Heart right ventricle (tissue), 16 donors: ENCODE measurements at regions not wholly inside any gene's neighbourhood (a gene's known extent, or its start where the extent isn't known, plus 50 kb on each side); places are given as distances from the start of the nearest gene placed in this dataset.

Source experiments
- ATAC-seq, 8 donors: fragments of 200-7000 bp; cut with Tn5 transposase; one replicate each; pipeline ENCODE4 v1.9.1; 2020; ENCODE audit warnings: mild to moderate bottlenecking in 8 of 8, moderate library complexity in 8 of 8, moderate number of reproducible peaks in 1 of 8
- DNase-seq, 2 donors: peaks; one replicate each; pipeline ENCODE4 v3.0.0-alpha.2; 2020
- H3K27ac ChIP-seq, 10 donors: fragments of 200-600 bp; sonication (generic) in 2 of 10; one replicate each; pipeline versions ENCODE4 v1.5.0 to v1.8.0; 2020 to 2022; ENCODE audit warnings: mild to moderate bottlenecking in 3 of 10
- H3K27me3 ChIP-seq, 7 donors: fragments of 200-600 bp; one replicate each; pipeline ENCODE4 v1.8.0; 2021 to 2022; ENCODE audit warnings: mild to moderate bottlenecking in 2 of 7
- H3K36me3 ChIP-seq, 9 donors: fragments of 200-600 bp; sonication (generic) in 1 of 9; one replicate each; pipeline versions ENCODE4 v1.5.0 to v1.8.0; 2020 to 2022; ENCODE audit warnings: mild to moderate bottlenecking in 2 of 9
- H3K4me1 ChIP-seq, 9 donors: fragments of 200-600 bp; sonication (generic) in 1 of 9; one replicate each; pipeline versions ENCODE4 v1.5.0 to v1.8.0; 2020 to 2022; ENCODE audit warnings: mild to moderate bottlenecking in 4 of 9
- H3K4me3 ChIP-seq, 10 donors: fragments of 200-600 bp; sonication (generic) in 2 of 10; one replicate each; pipeline versions ENCODE4 v1.5.0 to v1.8.0; 2020 to 2022; ENCODE audit warnings: mild to moderate bottlenecking in 7 of 10, moderate library complexity in 2 of 10
- H3K9me3 ChIP-seq, 11 donors: fragments of 200-600 bp in 10 of 11; sonication (generic) in 2 of 11; one replicate each; pipeline versions ENCODE4 v1.5.0 to v1.8.0; 2013 to 2022; ENCODE audit warnings: mild to moderate bottlenecking in 2 of 11, control low read depth in 1 of 11, moderate library complexity in 1 of 11
- WGBS, 2 donors: extraction: QIAGEN DNeasy Blood & Tissue Kit; methylation state at CpG; one replicate each; pipeline ENCODE4 v1.1.7; 2013; ENCODE audit warnings: inconsistent platforms in 1 of 2; 5-methylcytosine and 5-hydroxymethylcytosine counted together
- intact Hi-C, 10 donors: fragments of 100-400 bp; cut with DNase I; formaldehyde crosslinking; loops; one replicate each; pipeline versions ENCODE4 v1.11.1 to v1.14.2; 2022
- TF ChIP-seq, protein P1 (sequence below), 9 donors: fragments of 200-600 bp; sonication (generic) in 2 of 9; IDR thresholded peaks; one replicate each; pipeline versions ENCODE4 v1.5.0 to v1.8.0; 2021 to 2022; ENCODE audit warnings: antibody characterized with exemption in 9 of 9, mild to moderate bottlenecking in 5 of 9, moderate library complexity in 1 of 9
- donor health status: Arrhythmogenic right ventricular cardiomyopathy.
- donor health status: ischemic (EF 13 %, LVEDD 7.1; RV severe dilation, severe dysfunction).
- donor health status: healthy with polysubstance abuse.
- donor health status: DM: no; HTN: yes; CAD: no.
- donor health status: DM: no; HTN: no; CAD: no.
- donor health status: ischemic (EF 25% LVEDD 6.9; RV normal size, moderate dysfunction).
- donor health status: ischemic (EF 25% LVEDD 5.7; RV mildly dilated, moderate dysfunction).
- donor health status: healthy.
- donor health status: DM: yes; HTN: yes; CAD: no.
- donor health status: Ischemic cardiomyopathy.
- donor health status: ischemic (EF 35%, LVEDD 5.7; RV mildly dilated, moderate dysfunction).
- donor health status: nonischemic (EF 11% LVEDD 7.7; RV severe dilation, severe dysfunction).
- donor health status: DM: yes; HTN: yes; CAD: no.
- donor health status: PGD.
- donor health status: ischemic (EF 29% LVEDD 5.4; RV normal size, mild dysfunction).
- donor health status: nonischemic (EF 23%, LVEDD 6.1; RV moderate dilation, normal function).

- intact Hi-C loops: no loop called here
- ATAC-seq (no peak), DNase-seq (no peak)
- no peaks in the 10 kb centered on the region for H3K27me3 ChIP-seq
- no peaks in the 10 kb centered on the region for H3K4me1 ChIP-seq
- H3K36me3 ChIP-seq: no peaks in the 10 kb centered on the region
- no peak overlapping the region for H3K27ac ChIP-seq
- TF ChIP-seq, protein P1, sequence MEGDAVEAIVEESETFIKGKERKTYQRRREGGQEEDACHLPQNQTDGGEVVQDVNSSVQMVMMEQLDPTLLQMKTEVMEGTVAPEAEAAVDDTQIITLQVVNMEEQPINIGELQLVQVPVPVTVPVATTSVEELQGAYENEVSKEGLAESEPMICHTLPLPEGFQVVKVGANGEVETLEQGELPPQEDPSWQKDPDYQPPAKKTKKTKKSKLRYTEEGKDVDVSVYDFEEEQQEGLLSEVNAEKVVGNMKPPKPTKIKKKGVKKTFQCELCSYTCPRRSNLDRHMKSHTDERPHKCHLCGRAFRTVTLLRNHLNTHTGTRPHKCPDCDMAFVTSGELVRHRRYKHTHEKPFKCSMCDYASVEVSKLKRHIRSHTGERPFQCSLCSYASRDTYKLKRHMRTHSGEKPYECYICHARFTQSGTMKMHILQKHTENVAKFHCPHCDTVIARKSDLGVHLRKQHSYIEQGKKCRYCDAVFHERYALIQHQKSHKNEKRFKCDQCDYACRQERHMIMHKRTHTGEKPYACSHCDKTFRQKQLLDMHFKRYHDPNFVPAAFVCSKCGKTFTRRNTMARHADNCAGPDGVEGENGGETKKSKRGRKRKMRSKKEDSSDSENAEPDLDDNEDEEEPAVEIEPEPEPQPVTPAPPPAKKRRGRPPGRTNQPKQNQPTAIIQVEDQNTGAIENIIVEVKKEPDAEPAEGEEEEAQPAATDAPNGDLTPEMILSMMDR (IDR thresholded peaks at IDR 0.05): no peak
- no peak overlapping the region for H3K4me3 ChIP-seq
- peaks cover 0 to 12% (median 0%) of the 10 kb centered on the region in 11 donors for H3K9me3 ChIP-seq
- 76 to 77% methylated on average over 7 of the region's 7 CpGs for WGBS, 2 donors
These were observed 891.0 kb downstream of the AACS start for GRCh38 chr12:125956186-125956585.

- H3K4me3 ChIP-seq: no peak overlapping the region
- intact Hi-C loops: no loop called here
- H3K27me3 ChIP-seq: peaks cover 0 to 6% (median 0%) of the 10 kb centered on the region in 7 donors
- H3K4me1 ChIP-seq: no peaks in the 10 kb centered on the region
- TF ChIP-seq, protein P1 (IDR thresholded peaks at IDR 0.05): no peak
- ATAC-seq (no peak), DNase-seq (no peak)
- WGBS, 2 donors: 82 to 83% methylated on average over 7 of the region's 7 CpGs
- H3K9me3 ChIP-seq: peaks cover 0 to 7% (median 0%) of the 10 kb centered on the region in 11 donors
- no peak overlapping the region for H3K27ac ChIP-seq
- H3K36me3 ChIP-seq: no peaks in the 10 kb centered on the region
These were observed 901.4 kb downstream of the AACS start for GRCh38 chr12:125966641-125967040.

DNA sequence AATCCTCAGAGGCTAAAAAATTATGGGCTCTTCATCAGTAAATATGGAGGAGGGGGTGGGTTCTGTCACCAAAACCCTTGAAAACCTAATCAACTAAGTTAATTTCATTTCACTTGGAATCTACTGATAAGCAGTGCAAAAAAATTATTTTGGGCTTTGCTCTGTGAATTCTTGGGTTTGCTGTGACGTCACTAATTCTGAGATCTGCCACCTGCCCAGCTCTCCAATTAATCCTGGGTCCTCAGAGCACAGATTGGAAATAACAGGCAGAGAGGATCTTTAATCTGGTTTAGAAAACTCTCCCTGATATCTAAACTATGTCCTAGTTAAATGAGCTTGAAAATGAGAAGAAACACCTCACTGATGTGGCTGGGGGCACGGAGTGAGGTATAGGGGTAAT, 903.2 kb downstream of the AACS start:
- DNase-seq (no peak), ATAC-seq (no peak)
- Histone ChIP-seq H3K27ac (no peak overlapping the region), H3K4me1 (no peaks in the 10 kb centered on the region), H3K27me3 (peaks cover 0 to 6% (median 0%) of the 10 kb centered on the region in 7 donors), H3K4me3 (no peak overlapping the region), H3K9me3 (peaks cover 0 to 7% (median 0%) of the 10 kb centered on the region in 11 donors), H3K36me3 (no peaks in the 10 kb centered on the region)
- TF ChIP-seq, protein P1 (IDR thresholded peaks at IDR 0.05): no peak
- 65 to 74% methylated on average over 2 of the region's 2 CpGs for WGBS, 2 donors
- intact Hi-C loops: no loop called here

DNA sequence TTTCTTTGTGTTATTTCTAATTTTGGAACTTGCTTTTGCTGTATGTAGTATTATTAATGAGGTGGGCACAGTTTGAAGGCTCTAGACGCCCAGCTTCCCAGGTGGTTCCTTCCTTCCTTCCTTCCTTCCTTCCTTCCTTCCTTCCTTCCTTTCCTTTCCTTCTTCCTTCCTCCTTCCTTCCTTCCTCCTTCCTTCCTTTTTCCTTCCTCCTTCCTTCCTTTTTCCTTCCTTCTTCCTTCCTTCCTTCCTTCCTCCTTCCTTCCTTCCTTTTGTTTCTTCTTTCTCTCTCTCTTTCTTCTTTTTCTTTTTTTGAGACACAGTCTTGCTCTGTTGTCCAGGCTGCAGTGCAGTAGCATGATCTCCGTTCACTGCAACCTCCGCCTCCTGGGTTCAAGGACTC, 906.7 kb downstream of the AACS start:
- Histone ChIP-seq H3K9me3 (peaks cover 0 to 4% (median 0%) of the 10 kb centered on the region in 11 donors), H3K4me3 (no peak overlapping the region), H3K27ac (no peak overlapping the region), H3K27me3 (peaks cover 0 to 6% (median 0%) of the 10 kb centered on the region in 7 donors), H3K4me1 (no peaks in the 10 kb centered on the region), H3K36me3 (no peaks in the 10 kb centered on the region)
- intact Hi-C loops: no loop called here
- ATAC-seq: no peak
- 82 to 89% methylated on average over 3 of the region's 3 CpGs for WGBS, 2 donors
- TF ChIP-seq, protein P1 (IDR thresholded peaks at IDR 0.05): no peak
- no peak for DNase-seq
